ENCODE measurements at regions not wholly inside any gene's neighbourhood (a gene's known extent, or its start where the extent isn't known, plus 50 kb on each side); places are given as distances from the start of the nearest gene placed in this dataset.

DNA sequence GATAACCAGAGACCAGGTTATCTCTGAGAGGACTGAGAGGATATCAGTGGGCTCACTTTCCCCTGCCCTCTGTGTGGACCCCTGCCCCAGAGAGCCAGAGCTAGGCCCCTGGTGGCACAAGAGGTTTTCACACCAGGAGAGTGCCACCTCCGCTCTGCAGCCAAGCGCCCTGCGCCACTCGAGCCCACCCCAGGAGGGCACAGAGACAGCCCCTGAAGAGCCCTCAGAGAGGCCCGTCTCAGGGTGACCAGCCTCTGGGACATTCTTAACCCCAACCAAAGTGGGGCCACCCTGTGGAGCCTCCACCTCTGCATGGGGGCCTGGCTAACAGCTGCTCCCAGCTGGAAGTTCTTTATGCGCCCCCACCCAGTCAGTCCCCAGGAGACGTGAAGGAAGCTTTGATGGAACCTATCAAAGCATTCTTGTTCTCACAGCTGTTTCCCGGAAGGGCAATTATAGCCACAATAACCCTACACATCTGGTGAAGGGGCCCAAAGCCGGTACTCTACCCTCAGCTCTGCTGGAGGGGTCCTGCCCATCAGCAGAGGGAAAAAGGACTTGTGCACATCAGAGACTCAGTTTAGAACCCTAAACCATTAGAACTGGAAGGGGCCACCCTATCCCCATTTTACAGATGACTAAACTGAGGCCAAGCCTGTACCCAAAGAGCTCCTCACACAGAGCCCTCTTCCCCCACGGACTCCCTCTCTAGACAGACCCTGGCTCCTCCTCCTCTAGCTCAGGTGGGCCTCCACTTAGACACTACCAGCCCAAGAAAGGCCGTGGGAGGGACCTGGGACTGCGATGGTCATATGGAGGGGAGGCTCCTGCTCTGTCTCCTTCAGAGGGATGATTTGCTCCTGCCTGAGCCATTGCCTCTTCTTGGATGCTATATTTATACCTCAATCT is 101.1 kb downstream of the ZFP36L2 start:
- Histone ChIP-seq H3K4me1 (ENCODE audit: insufficient read depth, low read length) (peaks cover 37% of the 10 kb centered on the region), H3K4me3 (ENCODE audit: low read depth in 1 of 2, low read length in 2 of 2) (no peak overlapping the region), H3K9ac (ENCODE audit: low read length) (no peak overlapping the region), H3K27ac (ENCODE audit: low read depth, low read length) (no peak overlapping the region), H3K27me3 (ENCODE audit: control insufficient read depth in 1 of 2, insufficient read depth in 2 of 2, low read length in 2 of 2) (no peaks in the 10 kb centered on the region), H3K36me3 (ENCODE audit: insufficient read depth, low read length) (no peaks in the 10 kb centered on the region), H3K9me3 (ENCODE audit: low read length) (no peaks in the 10 kb centered on the region)

GRCh38 chr2:43124687-43125057 is 101.7 kb downstream of the ZFP36L2 start:
- no peaks in the 10 kb centered on the region for H3K27me3 ChIP-seq (ENCODE audit: control insufficient read depth in 1 of 2, insufficient read depth in 2 of 2, low read length in 2 of 2)
- no peaks in the 10 kb centered on the region for H3K9me3 ChIP-seq (ENCODE audit: low read length)
- H3K9ac ChIP-seq (ENCODE audit: low read length), result no peak overlapping the region
- no peak overlapping the region for H3K4me3 ChIP-seq (ENCODE audit: low read depth in 1 of 2, low read length in 2 of 2)
- no peak overlapping the region for H3K27ac ChIP-seq (ENCODE audit: low read depth, low read length)
- no peaks in the 10 kb centered on the region for H3K36me3 ChIP-seq (ENCODE audit: insufficient read depth, low read length)
- H3K4me1 ChIP-seq (ENCODE audit: insufficient read depth, low read length), result peaks cover 35% of the 10 kb centered on the region

DNA sequence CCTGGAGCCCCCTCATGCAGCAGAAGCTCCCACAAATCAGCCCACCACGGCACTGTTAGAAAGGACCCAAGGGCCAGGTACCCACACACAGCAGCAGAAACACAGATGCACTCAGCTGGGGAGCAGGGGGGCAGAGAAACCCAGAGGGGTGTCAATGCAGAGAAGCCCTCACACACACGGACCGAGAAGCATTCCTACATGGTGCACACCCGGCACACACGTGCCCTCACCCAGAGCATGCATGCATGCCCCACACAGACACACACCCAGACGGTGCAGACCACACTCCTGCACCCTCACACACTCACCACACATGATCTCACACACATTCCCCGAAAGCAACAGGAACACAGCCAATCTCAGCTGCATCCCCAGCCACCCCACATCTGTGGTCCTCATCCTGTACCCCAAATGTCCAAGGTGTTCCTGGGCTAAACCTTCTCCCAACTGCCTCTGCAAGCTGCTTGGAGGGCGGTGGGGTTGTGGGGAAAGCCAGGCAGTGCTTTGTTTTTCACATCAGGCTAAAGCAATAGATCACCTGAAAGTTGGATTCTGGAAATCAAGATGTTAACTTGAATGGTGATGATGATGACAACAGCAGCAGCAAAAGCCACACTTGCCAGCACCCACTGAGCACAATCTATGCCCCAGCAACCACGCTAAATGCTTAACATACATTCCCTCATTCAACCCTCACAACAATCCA is 102.3 kb downstream of the ZFP36L2 start:
- Histone ChIP-seq H3K4me3 (ENCODE audit: low read depth in 1 of 2, low read length in 2 of 2) (no peak overlapping the region), H3K4me1 (ENCODE audit: insufficient read depth, low read length) (peaks cover 35% of the 10 kb centered on the region), H3K27me3 (ENCODE audit: control insufficient read depth in 1 of 2, insufficient read depth in 2 of 2, low read length in 2 of 2) (no peaks in the 10 kb centered on the region), H3K27ac (ENCODE audit: low read depth, low read length) (no peak overlapping the region), H3K9ac (ENCODE audit: low read length) (no peak overlapping the region), H3K36me3 (ENCODE audit: insufficient read depth, low read length) (no peaks in the 10 kb centered on the region), H3K9me3 (ENCODE audit: low read length) (no peaks in the 10 kb centered on the region)

DNA sequence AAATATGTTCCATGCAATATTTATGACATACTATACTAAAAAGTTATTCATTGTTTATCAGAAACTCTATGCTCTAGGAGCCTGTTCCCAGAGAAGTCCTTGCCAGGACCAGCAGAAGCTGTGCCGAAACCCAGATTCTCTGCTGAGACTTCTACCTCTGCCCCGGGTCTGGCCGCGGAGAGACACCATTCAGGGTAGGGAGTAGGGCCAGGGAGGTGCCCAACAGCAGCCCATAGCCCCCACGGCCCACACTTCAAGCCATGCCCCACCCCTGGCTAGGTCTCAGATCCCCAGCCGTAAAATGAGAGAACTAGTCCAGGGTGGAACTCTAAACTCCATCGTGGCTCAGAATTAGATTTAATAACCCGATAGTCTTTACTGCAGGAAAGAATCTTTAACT is 102.9 kb downstream of the ZFP36L2 start:
- H3K27me3 ChIP-seq (ENCODE audit: control insufficient read depth in 1 of 2, insufficient read depth in 2 of 2, low read length in 2 of 2), result no peaks in the 10 kb centered on the region
- peaks cover 34% of the 10 kb centered on the region for H3K4me1 ChIP-seq (ENCODE audit: insufficient read depth, low read length)
- H3K9ac ChIP-seq (ENCODE audit: low read length), result no peak overlapping the region
- no peak overlapping the region for H3K27ac ChIP-seq (ENCODE audit: low read depth, low read length)
- no peak overlapping the region for H3K4me3 ChIP-seq (ENCODE audit: low read depth in 1 of 2, low read length in 2 of 2)
- no peaks in the 10 kb centered on the region for H3K9me3 ChIP-seq (ENCODE audit: low read length)
- no peaks in the 10 kb centered on the region for H3K36me3 ChIP-seq (ENCODE audit: insufficient read depth, low read length)

GRCh38 chr2:43123028-43123427 is 103.4 kb downstream of the ZFP36L2 start:
- Histone ChIP-seq H3K36me3 (ENCODE audit: insufficient read depth, low read length) (no peaks in the 10 kb centered on the region), H3K9ac (ENCODE audit: low read length) (no peak overlapping the region), H3K27me3 (ENCODE audit: control insufficient read depth in 1 of 2, insufficient read depth in 2 of 2, low read length in 2 of 2) (no peaks in the 10 kb centered on the region), H3K27ac (ENCODE audit: low read depth, low read length) (peak overlapping the region; percentile 55), H3K9me3 (ENCODE audit: low read length) (no peaks in the 10 kb centered on the region), H3K4me1 (ENCODE audit: insufficient read depth, low read length) (peaks cover 29% of the 10 kb centered on the region), H3K4me3 (ENCODE audit: low read depth in 1 of 2, low read length in 2 of 2) (no peak overlapping the region)

DNA sequence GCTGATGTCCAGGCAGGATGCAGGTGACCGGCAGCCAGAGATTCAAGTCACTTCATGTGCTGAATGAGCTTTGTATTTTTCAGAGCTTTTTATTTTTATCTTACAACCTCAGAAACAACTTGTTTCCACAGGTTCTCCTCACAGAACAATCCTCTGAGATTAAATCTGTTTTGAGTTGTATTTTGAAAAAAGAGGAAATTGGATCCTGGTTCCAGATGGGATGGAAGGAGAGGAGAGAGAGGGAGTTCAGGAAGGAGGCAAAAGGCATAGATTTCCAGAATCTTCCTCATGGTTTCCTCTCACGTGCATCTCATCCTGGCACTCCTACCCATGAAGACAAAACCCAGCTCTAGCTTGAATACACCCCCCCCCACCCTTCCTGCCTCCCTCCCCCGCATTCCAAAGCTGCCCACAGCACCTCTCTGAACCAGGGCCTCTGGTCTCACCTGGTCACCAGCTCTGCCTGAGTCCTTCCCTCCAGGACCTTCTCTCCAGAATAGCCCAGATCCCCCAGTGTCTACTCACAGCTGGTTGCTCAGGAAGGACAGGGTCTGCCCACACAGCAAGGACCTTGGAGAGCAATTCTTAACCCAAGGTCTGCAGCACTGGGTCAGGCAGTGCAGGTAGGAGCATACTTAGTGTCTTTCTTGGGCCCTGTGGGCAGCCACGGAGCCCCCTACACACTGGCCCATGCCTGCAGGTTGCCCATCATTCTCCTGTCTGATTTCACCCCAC is 104.7 kb downstream of the ZFP36L2 start:
- Histone ChIP-seq H3K4me1 (ENCODE audit: insufficient read depth, low read length) (peaks cover 29% of the 10 kb centered on the region), H3K27ac (ENCODE audit: low read depth, low read length) (no peak overlapping the region), H3K4me3 (ENCODE audit: low read depth in 1 of 2, low read length in 2 of 2) (no peak overlapping the region), H3K9ac (ENCODE audit: low read length) (no peak overlapping the region), H3K27me3 (ENCODE audit: control insufficient read depth in 1 of 2, insufficient read depth in 2 of 2, low read length in 2 of 2) (no peaks in the 10 kb centered on the region), H3K9me3 (ENCODE audit: low read length) (no peaks in the 10 kb centered on the region), H3K36me3 (ENCODE audit: insufficient read depth, low read length) (no peaks in the 10 kb centered on the region)

GRCh38 chr2:43119303-43119702 is 107.1 kb downstream of the ZFP36L2 start:
- Histone ChIP-seq H3K27ac (ENCODE audit: low read depth, low read length) (no peak overlapping the region), H3K27me3 (ENCODE audit: control insufficient read depth in 1 of 2, insufficient read depth in 2 of 2, low read length in 2 of 2) (no peaks in the 10 kb centered on the region), H3K9me3 (ENCODE audit: low read length) (no peaks in the 10 kb centered on the region), H3K4me1 (ENCODE audit: insufficient read depth, low read length) (peaks cover 24% of the 10 kb centered on the region), H3K36me3 (ENCODE audit: insufficient read depth, low read length) (no peaks in the 10 kb centered on the region), H3K4me3 (ENCODE audit: low read depth in 1 of 2, low read length in 2 of 2) (no peak overlapping the region), H3K9ac (ENCODE audit: low read length) (no peak overlapping the region)

GRCh38 chr2:43117521-43118143 is 108.8 kb downstream of the ZFP36L2 start:
- no peak overlapping the region for H3K9ac ChIP-seq (ENCODE audit: low read length)
- H3K27ac ChIP-seq (ENCODE audit: low read depth, low read length), result no peak overlapping the region
- H3K9me3 ChIP-seq (ENCODE audit: low read length), result no peaks in the 10 kb centered on the region
- H3K4me3 ChIP-seq (ENCODE audit: low read depth in 1 of 2, low read length in 2 of 2), result no peak overlapping the region
- no peaks in the 10 kb centered on the region for H3K36me3 ChIP-seq (ENCODE audit: insufficient read depth, low read length)
- H3K4me1 ChIP-seq (ENCODE audit: insufficient read depth, low read length), result peaks cover 8% of the 10 kb centered on the region
- H3K27me3 ChIP-seq (ENCODE audit: control insufficient read depth in 1 of 2, insufficient read depth in 2 of 2, low read length in 2 of 2), result no peaks in the 10 kb centered on the region

GRCh38 chr2:43116988-43117387 is 109.4 kb downstream of the ZFP36L2 start:
- Histone ChIP-seq H3K9ac (ENCODE audit: low read length) (no peak overlapping the region), H3K4me3 (ENCODE audit: low read depth in 1 of 2, low read length in 2 of 2) (no peak overlapping the region), H3K4me1 (ENCODE audit: insufficient read depth, low read length) (peaks cover 1% of the 10 kb centered on the region), H3K9me3 (ENCODE audit: low read length) (no peaks in the 10 kb centered on the region), H3K27ac (ENCODE audit: low read depth, low read length) (no peak overlapping the region), H3K36me3 (ENCODE audit: insufficient read depth, low read length) (no peaks in the 10 kb centered on the region), H3K27me3 (ENCODE audit: control insufficient read depth in 1 of 2, insufficient read depth in 2 of 2, low read length in 2 of 2) (no peaks in the 10 kb centered on the region)

DNA sequence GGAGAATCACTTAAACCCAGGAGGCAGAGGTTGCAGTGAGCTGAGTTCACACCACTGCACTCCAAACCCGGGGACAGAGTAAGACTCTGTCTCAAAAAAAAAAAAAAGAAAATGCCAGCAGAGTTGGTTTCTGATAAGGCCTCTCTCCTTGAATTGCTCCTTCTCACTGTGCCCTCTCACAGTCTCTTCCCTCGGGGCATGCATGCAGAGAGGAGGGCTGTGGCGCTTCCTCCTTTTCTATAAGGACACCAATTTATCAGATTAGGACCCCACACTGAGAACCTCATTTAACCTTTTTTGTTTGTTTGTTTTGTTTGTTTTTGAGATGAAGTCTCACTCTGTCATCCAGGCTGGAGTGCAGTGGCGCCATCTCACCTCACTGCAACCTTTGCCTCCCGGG is 110.5 kb downstream of the ZFP36L2 start:
- Histone ChIP-seq H3K9ac (ENCODE audit: low read length) (no peak overlapping the region), H3K27me3 (ENCODE audit: control insufficient read depth in 1 of 2, insufficient read depth in 2 of 2, low read length in 2 of 2) (no peaks in the 10 kb centered on the region), H3K27ac (ENCODE audit: low read depth, low read length) (no peak overlapping the region), H3K4me3 (ENCODE audit: low read depth in 1 of 2, low read length in 2 of 2) (no peak overlapping the region), H3K36me3 (ENCODE audit: insufficient read depth, low read length) (no peaks in the 10 kb centered on the region), H3K9me3 (ENCODE audit: low read length) (no peaks in the 10 kb centered on the region), H3K4me1 (ENCODE audit: insufficient read depth, low read length) (peaks cover under 1% of the 10 kb centered on the region)

- H3K9me3 ChIP-seq (ENCODE audit: low read length), result no peaks in the 10 kb centered on the region
- no peaks in the 10 kb centered on the region for H3K36me3 ChIP-seq (ENCODE audit: insufficient read depth, low read length)
- no peak overlapping the region for H3K27ac ChIP-seq (ENCODE audit: low read depth, low read length)
- H3K4me3 ChIP-seq (ENCODE audit: low read depth in 1 of 2, low read length in 2 of 2), result no peak overlapping the region
- H3K27me3 ChIP-seq (ENCODE audit: control insufficient read depth in 1 of 2, insufficient read depth in 2 of 2, low read length in 2 of 2), result no peaks in the 10 kb centered on the region
- H3K4me1 ChIP-seq (ENCODE audit: insufficient read depth, low read length), result peaks cover 16% of the 10 kb centered on the region
- H3K9ac ChIP-seq (ENCODE audit: low read length), result no peak overlapping the region
Measured at GRCh38 chr2:43114210-43114609, 112.2 kb downstream of the ZFP36L2 start.

All from muscle layer of colon (tissue), 2 donors.